NB4 (cell line): ENCODE measurements at regions not wholly inside any gene's neighbourhood (a gene's known extent, or its start where the extent isn't known, plus 50 kb on each side); places are given as distances from the start of the nearest gene placed in this dataset.

Source experiments
- CTCF ChIP-seq: IDR thresholded peaks from one replicate; pipeline ENCODE4 v1.5.1; 2012; ENCODE audit warnings: low read depth, low read length
- MAX ChIP-seq: IDR thresholded peaks from 2 replicates; pipeline ENCODE4 v1.6.1; 2011; ENCODE audit warnings: low read depth, low read length
- MYC ChIP-seq: IDR thresholded peaks from 2 replicates; pipeline ENCODE4 v1.6.1; 2011; ENCODE audit warnings: low read depth, low read length
- POLR2A ChIP-seq: IDR thresholded peaks from 2 replicates; pipeline ENCODE4 v1.6.1; 2011; ENCODE audit warnings: mild to moderate bottlenecking; ENCODE audit not compliant: insufficient read length; ENCODE audit errors: extremely low read depth

GRCh38 chr4:97498875-97499274 lies 644.4 kb downstream of the STPG2 start:
- TF ChIP-seq POLR2A (no peak), CTCF (no peak), MAX (no peak), MYC (no peak)
